ENCODE measurements at regions not wholly inside any gene's neighbourhood (a gene's known extent, or its start where the extent isn't known, plus 50 kb on each side); places are given as distances from the start of the nearest gene placed in this dataset.

DNA sequence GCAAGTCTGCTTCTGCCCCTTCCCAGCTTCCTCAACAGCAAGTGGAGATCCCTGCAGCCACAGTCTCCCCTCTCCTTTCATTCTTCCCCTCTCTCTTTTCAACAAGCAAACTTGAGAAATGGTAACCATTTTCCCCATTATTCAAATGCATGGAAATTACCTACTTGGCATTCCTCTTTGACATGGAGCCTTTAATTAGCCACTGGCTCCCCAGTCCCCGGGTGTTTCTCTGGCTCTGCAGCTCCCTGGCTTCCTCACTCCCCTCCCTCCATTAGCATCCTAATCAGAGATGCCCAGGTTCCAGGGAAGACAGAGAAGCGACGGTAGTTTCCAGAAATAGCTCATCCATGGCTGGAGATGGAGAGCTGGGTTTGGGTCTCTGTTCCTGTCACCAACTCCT is 116.0 kb downstream of the CCT6B start:
- Histone ChIP-seq H3K27me3 (replicated peaks) (0 out of 2 replicates have a peak, but pooled peaks cover 2% of the 10 kb centered on the region), H3K4me1 (replicated peaks) (no peaks in the 10 kb centered on the region), H3K4me3 (no peak overlapping the region), H3K36me3 (no peaks in the 10 kb centered on the region), H3K9me3 (replicated peaks) (no peaks in the 10 kb centered on the region), H3K27ac (no peak overlapping the region)
- DNase-seq (ENCODE audit: low read depth in 1 of 2, low spot score in 2 of 2), result no peak

DNA sequence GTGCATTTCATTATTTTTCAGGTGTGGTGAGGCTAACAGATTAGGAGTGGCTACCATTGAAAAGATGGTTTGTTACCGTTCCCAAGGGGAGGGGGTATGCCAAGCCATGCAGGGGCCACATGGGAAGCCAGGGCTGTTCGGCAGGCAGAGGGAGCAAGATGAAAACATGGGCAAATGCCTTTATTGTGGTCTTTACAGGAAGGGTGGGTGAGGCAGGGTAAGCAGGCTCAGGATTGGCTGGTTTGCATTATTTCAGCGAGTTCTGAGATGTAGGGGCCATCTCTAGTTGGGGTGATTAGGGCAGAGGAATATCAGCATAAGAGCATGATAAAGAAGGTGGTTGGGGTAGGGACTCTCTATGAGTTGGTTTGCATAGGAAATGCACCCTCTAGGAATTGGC is 117.6 kb downstream of the CCT6B start:
- H3K4me3 ChIP-seq, result no peak overlapping the region
- peaks cover 6% of the 10 kb centered on the region; the same call in 1 of the 2 replicates for H3K27me3 ChIP-seq (replicated peaks)
- DNase-seq (ENCODE audit: low read depth in 1 of 2, low spot score in 2 of 2), result no peak
- H3K9me3 ChIP-seq (replicated peaks), result no peaks in the 10 kb centered on the region
- no peak overlapping the region for H3K27ac ChIP-seq
- no peaks in the 10 kb centered on the region for H3K4me1 ChIP-seq (replicated peaks)
- no peaks in the 10 kb centered on the region for H3K36me3 ChIP-seq

DNA sequence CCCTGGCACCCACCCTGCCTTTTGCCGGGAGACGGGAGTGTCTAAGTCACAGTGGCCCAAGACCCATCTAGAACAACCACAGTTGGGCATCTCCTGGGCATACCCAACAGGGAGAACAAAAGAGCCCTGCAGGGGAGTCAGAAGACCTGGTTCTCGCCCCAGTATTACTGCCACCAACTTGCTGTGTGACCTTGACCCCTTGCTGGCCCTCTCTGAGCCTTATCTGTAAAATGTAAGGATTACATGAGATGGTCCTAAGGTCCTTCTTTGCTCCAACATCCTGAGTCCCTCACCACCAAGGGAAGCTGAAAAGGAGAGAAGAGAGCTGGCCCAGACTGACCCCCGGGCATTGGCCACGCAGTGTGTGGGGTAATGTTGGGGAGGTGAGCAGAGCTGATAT is 119.0 kb downstream of the CCT6B start:
- Histone ChIP-seq H3K27ac (no peak overlapping the region), H3K9me3 (replicated peaks) (no peaks in the 10 kb centered on the region), H3K4me3 (no peak overlapping the region), H3K36me3 (no peaks in the 10 kb centered on the region), H3K4me1 (replicated peaks) (no peaks in the 10 kb centered on the region), H3K27me3 (replicated peaks) (peaks cover 12% of the 10 kb centered on the region)
- DNase-seq (ENCODE audit: low read depth in 1 of 2, low spot score in 2 of 2), result no peak

DNA sequence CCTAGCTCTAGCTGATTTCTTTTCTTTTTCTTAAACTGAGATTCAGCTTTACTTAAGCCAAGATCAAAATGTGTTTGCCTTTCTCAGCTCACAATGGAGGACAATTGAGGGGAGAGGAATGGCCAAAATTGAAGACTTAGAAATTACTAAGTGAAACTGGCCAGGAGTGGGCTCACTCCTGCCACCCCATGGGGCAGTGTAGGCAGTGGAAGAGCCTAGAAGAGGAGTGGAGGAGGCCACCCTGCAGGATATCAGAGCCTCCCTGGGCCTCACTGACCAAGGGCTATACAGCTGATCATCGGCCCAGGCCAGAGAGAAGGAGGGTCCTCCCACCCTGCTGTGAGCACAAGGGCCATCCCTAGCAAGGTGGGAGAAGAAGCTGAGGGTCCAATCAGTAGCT is 119.8 kb downstream of the CCT6B start:
- Histone ChIP-seq H3K36me3 (no peaks in the 10 kb centered on the region), H3K4me3 (no peak overlapping the region), H3K27me3 (replicated peaks) (peaks cover 14% of the 10 kb centered on the region), H3K4me1 (replicated peaks) (no peaks in the 10 kb centered on the region), H3K9me3 (replicated peaks) (no peaks in the 10 kb centered on the region), H3K27ac (no peak overlapping the region)
- no peak for DNase-seq (ENCODE audit: low read depth in 1 of 2, low spot score in 2 of 2)

DNA sequence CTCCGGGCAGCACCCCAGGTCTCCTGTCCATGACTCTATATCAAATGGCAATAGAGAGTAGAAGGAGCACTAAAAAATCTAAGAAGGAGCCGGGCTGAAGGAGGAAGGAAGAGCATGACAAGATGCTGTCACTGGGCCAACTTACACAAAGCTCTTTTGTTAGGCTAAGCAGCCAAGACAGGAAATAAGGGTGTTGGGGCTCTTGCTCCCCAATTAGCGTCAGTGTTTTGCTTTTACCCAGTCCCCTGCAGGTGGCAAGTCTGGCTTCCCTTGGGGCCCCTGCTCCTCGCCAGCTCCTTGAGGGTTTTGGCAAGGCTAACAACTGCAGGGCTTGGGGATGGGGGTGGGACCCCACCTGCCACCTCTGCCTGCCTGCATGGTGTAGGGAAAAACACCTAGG is 120.5 kb downstream of the CCT6B start:
- Histone ChIP-seq H3K9me3 (replicated peaks) (no peaks in the 10 kb centered on the region), H3K36me3 (no peaks in the 10 kb centered on the region), H3K27ac (no peak overlapping the region), H3K4me3 (no peak overlapping the region), H3K4me1 (replicated peaks) (no peaks in the 10 kb centered on the region), H3K27me3 (replicated peaks) (peaks cover 14% of the 10 kb centered on the region)
- DNase-seq (ENCODE audit: low read depth in 1 of 2, low spot score in 2 of 2), result no peak

DNA sequence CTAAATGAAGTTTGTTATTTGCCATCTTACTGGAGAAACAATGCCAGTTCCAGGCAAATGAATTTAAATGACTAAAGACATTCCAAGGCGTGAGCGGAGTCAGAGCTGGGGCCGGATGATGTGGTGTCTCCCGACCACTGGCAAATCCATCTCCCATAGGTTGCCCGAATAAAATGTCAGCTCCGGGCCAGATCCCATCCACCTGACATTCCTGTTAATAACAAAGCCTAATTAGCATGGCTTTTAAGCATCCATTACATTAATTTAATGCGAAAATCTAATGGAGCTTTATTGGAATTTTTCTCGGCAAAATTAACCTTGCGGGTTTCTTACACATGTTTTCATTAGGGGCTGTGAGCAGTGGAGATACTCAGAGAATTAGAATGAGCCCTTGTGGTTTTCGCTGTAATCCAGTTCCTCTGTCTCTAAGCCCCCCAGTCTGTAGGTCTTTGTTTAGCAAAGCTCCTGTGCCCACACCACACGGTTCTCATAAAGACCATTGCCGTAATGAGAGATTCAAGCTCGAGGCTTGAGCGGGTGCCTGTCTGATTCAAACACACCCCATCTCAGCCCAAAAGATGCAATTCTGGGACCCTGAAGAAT is 123.3 kb downstream of the CCT6B start:
- Histone ChIP-seq H3K36me3 (no peaks in the 10 kb centered on the region), H3K27ac (no peak overlapping the region), H3K27me3 (replicated peaks) (peaks cover 24% of the 10 kb centered on the region), H3K4me3 (no peak overlapping the region), H3K9me3 (replicated peaks) (no peaks in the 10 kb centered on the region), H3K4me1 (replicated peaks) (no peaks in the 10 kb centered on the region)
- no peak for DNase-seq (ENCODE audit: low read depth in 1 of 2, low spot score in 2 of 2)

DNA sequence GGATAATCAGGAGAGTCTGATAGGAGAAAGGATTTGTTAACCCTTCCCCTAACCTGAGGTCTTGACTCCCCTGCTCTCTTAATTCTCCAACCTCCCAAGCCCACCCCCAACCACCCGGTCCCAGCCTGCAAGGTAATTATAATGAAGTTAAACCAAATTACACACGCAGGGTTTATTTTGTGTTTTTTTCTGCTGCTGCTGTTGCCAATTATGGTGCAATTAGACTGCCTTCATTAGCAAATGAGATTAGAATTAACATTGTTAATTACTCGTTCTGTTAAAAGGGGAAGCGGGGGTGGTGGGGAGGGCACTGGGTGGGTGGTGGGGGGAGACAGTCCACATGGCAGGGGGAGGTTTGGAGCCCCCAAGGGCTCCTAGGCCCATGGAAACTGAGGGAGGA is 128.9 kb downstream of the CCT6B start:
- Histone ChIP-seq H3K36me3 (no peaks in the 10 kb centered on the region), H3K9me3 (replicated peaks) (no peaks in the 10 kb centered on the region), H3K4me3 (no peak overlapping the region), H3K27ac (no peak overlapping the region), H3K27me3 (replicated peaks) (peaks cover 14% of the 10 kb centered on the region), H3K4me1 (replicated peaks) (no peaks in the 10 kb centered on the region)
- no peak for DNase-seq (ENCODE audit: low read depth in 1 of 2, low spot score in 2 of 2)

DNA sequence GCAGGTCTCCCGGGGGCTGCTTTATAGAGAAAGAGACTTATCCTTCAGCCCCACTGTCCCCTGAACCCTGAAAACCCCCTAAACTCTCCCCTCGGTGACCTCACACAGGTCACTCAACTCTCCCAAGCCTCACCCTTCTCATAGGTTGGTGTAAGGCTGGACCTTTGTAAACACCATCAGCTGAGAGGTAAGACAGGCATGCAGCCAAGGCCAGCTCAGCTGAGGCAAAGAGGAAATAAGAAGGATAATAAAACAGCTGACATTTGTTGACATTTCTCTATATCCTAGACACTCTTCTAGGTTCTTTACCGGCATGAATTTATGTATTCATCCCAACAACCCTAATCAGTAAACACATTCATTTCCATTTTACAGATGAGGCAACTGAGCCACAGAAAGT is 134.3 kb downstream of the CCT6B start:
- no peak for DNase-seq (ENCODE audit: low read depth in 1 of 2, low spot score in 2 of 2)
- H3K27ac ChIP-seq, result no peak overlapping the region
- peaks cover 5% of the 10 kb centered on the region for H3K27me3 ChIP-seq (replicated peaks)
- H3K9me3 ChIP-seq (replicated peaks), result no peaks in the 10 kb centered on the region
- no peaks in the 10 kb centered on the region for H3K4me1 ChIP-seq (replicated peaks)
- no peak overlapping the region for H3K4me3 ChIP-seq
- no peaks in the 10 kb centered on the region for H3K36me3 ChIP-seq

DNA sequence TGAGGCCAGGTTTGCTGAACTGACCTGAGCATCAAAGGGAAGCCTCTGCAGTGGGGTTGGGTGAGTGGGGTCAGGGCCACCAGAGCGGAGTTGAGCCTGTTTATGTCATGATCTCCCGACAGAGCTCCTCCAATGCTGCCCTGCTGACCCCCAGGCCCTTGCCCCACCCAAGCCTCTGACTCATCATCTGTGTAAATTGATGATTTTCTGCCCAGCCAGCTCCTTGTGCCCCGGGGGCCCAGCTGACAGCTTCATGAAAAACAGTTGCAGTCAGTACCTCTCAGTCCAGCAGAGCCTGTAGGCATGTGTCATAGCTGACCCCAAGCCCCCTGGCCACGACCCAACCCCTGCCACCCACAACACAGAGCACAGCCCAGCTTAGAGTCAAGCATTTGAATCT is 134.9 kb downstream of the CCT6B start:
- no peaks in the 10 kb centered on the region for H3K9me3 ChIP-seq (replicated peaks)
- no peaks in the 10 kb centered on the region for H3K36me3 ChIP-seq
- no peak for DNase-seq (ENCODE audit: low read depth in 1 of 2, low spot score in 2 of 2)

DNA sequence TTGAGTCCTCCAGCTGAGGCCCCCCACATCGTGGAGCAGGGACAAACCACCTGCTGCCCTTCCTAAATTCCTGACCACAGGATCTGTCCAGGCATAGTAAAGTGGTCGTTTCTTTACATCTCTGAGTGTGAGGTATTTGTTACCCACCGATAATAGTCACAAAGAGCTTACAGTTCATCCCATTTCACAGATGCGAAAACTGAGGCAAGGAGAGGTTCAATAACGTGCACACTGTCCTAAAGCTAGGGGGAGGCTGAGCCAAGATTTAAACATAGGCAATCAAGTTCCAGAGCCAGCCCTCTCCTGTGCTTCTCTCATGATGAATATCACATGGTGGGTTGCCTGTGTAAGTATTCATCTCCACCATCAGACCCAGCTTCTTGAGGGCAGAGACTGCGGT is 135.4 kb downstream of the CCT6B start:
- peaks cover 5% of the 10 kb centered on the region for H3K27me3 ChIP-seq (replicated peaks)
- no peak for DNase-seq (ENCODE audit: low read depth in 1 of 2, low spot score in 2 of 2)
- no peaks in the 10 kb centered on the region for H3K36me3 ChIP-seq
- H3K4me1 ChIP-seq (replicated peaks), result no peaks in the 10 kb centered on the region
- no peaks in the 10 kb centered on the region for H3K9me3 ChIP-seq (replicated peaks)
- no peak overlapping the region for H3K27ac ChIP-seq
- H3K4me3 ChIP-seq, result no peak overlapping the region

More for the DNA sequence above, 134.9 kb downstream of the CCT6B start:
- peaks cover 5% of the 10 kb centered on the region for H3K27me3 ChIP-seq (replicated peaks)
- H3K27ac ChIP-seq, result no peak overlapping the region
- no peaks in the 10 kb centered on the region for H3K4me1 ChIP-seq (replicated peaks)
- H3K4me3 ChIP-seq, result no peak overlapping the region

DNA sequence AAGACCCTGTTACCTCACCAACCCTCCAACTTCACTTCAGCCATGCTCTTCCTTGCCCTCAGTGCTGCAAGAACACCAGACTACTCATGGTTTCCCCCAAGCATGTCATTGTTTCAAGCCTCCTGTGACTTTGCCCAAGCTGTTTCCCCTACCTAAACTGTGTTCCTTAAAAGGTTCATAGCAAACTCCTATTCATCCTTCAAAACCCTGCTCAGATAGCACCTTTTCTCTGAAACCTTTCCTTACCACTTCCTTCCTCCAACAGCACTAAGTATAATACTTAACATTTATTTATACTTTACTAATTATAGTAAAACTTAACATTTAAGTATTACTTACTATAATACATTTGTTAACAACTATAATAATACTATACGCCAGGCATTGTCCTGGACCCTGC is 136.2 kb downstream of the CCT6B start:
- Histone ChIP-seq H3K4me1 (replicated peaks) (no peaks in the 10 kb centered on the region), H3K27me3 (replicated peaks) (peaks cover 5% of the 10 kb centered on the region), H3K4me3 (no peak overlapping the region), H3K27ac (no peak overlapping the region), H3K36me3 (no peaks in the 10 kb centered on the region), H3K9me3 (replicated peaks) (no peaks in the 10 kb centered on the region)
- no peak for DNase-seq (ENCODE audit: low read depth in 1 of 2, low spot score in 2 of 2)

DNA sequence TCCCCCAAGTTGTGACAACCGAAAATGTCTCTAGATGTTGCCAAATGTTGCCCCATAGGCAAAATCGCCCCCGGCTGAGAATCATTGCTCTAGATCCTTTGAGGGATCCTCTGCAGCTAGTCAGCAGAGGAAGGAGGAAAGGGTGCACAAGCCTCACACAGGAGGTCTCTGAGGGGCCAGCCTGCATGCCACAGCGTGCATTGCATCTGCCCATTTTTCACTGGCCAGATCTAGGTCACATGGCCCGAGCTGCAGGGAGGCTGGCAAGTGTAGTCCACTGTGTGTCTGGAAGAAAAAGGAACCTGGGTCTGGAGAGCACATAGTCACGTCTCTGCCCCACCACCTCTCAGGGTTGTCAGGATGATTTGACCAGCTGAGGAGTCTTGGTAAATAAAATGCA is 138.2 kb downstream of the CCT6B start:
- no peaks in the 10 kb centered on the region for H3K4me1 ChIP-seq (replicated peaks)
- no peaks in the 10 kb centered on the region for H3K36me3 ChIP-seq
- no peak overlapping the region for H3K27ac ChIP-seq

DNA sequence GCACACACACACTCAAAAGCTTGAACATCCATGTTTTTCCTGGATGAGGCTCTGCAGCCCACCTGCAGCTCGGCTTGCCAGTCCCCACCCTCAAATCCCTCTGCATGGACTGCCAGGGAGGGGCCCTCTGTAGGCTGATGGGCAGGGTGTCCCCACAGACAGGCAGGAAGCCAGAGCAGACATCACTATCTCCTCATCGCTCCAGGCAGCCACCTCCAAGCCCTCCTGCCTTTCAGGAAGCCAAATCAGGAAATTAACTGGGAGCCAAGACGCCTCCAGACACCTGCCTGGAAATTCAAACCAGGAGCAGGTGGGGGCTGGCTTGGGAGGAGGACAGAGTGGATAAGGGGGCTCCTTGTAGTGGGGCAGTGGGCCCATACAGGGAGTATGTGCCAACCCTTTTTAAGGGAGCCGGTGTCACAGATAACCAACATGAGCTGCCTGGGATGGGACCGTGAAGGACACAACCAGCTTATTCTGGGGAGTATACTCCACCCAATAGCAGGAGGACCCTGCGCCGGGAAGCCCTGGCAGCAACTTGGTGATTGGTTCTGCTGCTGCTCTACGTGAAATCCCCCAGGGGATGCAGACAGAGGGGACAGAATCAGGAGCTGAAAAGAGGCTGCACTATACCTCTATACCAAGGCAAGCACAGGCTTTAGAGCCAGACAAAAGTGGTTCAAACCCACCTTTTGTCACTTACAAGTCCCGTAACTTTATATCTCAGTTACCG is 139.1 kb downstream of the CCT6B start:
- no peak for DNase-seq (ENCODE audit: low read depth in 1 of 2, low spot score in 2 of 2)
- no peaks in the 10 kb centered on the region for H3K4me1 ChIP-seq (replicated peaks)
- H3K36me3 ChIP-seq, result no peaks in the 10 kb centered on the region
- no peak overlapping the region for H3K4me3 ChIP-seq
- peaks cover 8% of the 10 kb centered on the region; the same call in 1 of the 2 replicates for H3K27me3 ChIP-seq (replicated peaks)
- H3K9me3 ChIP-seq (replicated peaks), result no peaks in the 10 kb centered on the region
- H3K27ac ChIP-seq, result no peak overlapping the region

More for the DNA sequence above, 138.2 kb downstream of the CCT6B start:
- H3K9me3 ChIP-seq (replicated peaks), result no peaks in the 10 kb centered on the region
- H3K4me3 ChIP-seq, result no peak overlapping the region
- H3K27me3 ChIP-seq (replicated peaks), result peaks cover 8% of the 10 kb centered on the region; the same call in 1 of the 2 replicates
- DNase-seq (ENCODE audit: low read depth in 1 of 2, low spot score in 2 of 2), result no peak

DNA sequence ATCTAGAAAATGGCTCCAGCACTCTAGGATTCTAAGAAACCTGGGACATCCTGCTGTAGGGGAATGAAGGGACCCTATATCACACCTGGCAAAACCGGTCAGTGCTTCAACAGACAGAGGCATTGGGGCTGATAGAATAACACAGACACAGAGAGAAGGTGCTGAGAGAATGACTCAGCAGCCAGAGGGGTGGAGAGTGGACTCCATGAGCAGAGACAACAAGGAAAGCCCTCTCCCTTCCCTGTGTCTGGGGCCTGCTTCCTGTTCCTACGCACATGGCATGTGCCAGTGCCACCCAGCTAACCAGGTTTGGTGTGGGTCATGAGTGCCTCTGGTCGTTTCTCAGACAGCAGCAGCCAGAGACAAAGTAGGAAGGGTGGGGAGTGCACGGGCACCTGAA is 140.3 kb downstream of the CCT6B start:
- H3K4me1 ChIP-seq (replicated peaks), result no peaks in the 10 kb centered on the region
- no peak for DNase-seq (ENCODE audit: low read depth in 1 of 2, low spot score in 2 of 2)
- H3K9me3 ChIP-seq (replicated peaks), result no peaks in the 10 kb centered on the region
- H3K4me3 ChIP-seq, result no peak overlapping the region
- H3K27ac ChIP-seq, result no peak overlapping the region
- H3K27me3 ChIP-seq (replicated peaks), result peaks cover 8% of the 10 kb centered on the region; the same call in 1 of the 2 replicates
- H3K36me3 ChIP-seq, result no peaks in the 10 kb centered on the region

Measured in SJSA1 (cell line).